ENCODE measurements at regions not wholly inside any gene's neighbourhood (a gene's known extent, or its start where the extent isn't known, plus 50 kb on each side); places are given as distances from the start of the nearest gene placed in this dataset.
A peak's percentile ranks its signal among the peaks of the same experiment; 100 is the strongest.

DNA sequence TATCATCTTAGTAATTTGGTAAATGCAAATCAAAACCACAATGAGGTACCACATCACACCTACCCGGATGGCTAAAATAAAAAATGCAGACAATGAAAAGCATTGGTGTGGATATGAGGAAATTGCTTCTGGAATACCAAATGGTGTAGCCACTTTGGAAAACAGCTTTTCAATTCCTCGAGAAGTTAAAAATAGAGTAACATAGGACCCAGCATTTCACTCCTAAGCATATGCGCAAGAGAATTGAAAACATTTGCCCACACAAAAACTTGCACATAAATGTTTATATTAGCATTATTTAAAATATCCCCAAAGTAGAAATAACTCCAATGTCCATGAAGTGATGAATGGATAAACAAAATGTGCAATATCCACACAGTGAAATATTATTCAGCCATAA lies 608.7 kb downstream of the ISL1 start:
- 94% methylated on average over 3 of the region's 3 CpGs for WGBS
- Histone ChIP-seq H3K36me3 (ENCODE audit: control insufficient read depth in 2 of 2, insufficient read depth in 2 of 2, low read length in 1 of 2) (no peaks in the 10 kb centered on the region), H3K9me3 (ENCODE audit: control insufficient read depth in 2 of 2, insufficient read depth in 1 of 2, low read length in 1 of 2) (no peaks in the 10 kb centered on the region), H3K4me3 (ENCODE audit: low read length in 2 of 2) (no peak overlapping the region), H3K4me1 (ENCODE audit: control insufficient read depth in 2 of 2, insufficient read depth in 2 of 2, low read length in 2 of 2) (no peaks in the 10 kb centered on the region), H3K27me3 (ENCODE audit: control insufficient read depth in 2 of 2, insufficient read depth in 1 of 2, low read length in 1 of 2) (no peaks in the 10 kb centered on the region), H3K27ac (ENCODE audit: low read depth in 1 of 2, low read length in 1 of 2) (no peak overlapping the region)
- no peak for DNase-seq (ENCODE audit: low read depth in 6 of 9, low spot score in 9 of 9)

DNA sequence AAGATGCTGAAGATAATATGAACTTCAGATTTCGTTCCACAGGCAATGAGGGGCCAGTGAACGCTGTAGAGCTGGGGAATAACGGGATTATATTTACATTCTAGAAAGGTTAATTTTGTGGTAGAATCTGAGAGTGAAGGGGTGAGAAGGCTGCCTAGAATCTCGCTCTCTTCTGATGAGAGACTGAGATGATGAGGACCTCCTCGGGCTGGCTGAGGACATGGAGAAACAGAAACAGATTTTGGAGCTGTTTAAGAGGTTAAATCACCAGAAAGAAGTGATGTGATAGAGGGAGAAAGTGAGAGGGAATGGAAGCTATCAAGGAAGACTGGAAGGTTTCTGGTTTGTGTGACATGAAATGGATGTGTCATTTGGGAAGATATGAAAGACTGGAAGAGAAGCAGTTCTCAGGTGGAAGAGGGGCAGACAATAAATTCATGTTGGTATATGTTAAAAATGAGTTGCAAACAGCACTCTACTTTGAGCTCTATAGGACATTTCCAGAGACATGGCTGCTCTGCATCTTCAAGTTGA lies 612.6 kb downstream of the ISL1 start:
- no peaks in the 10 kb centered on the region for H3K36me3 ChIP-seq (ENCODE audit: control insufficient read depth in 2 of 2, insufficient read depth in 2 of 2, low read length in 1 of 2)
- no peak overlapping the region for H3K4me3 ChIP-seq (ENCODE audit: low read length in 2 of 2)
- H3K9me3 ChIP-seq (ENCODE audit: control insufficient read depth in 2 of 2, insufficient read depth in 1 of 2, low read length in 1 of 2), result no peaks in the 10 kb centered on the region
- no peaks in the 10 kb centered on the region for H3K4me1 ChIP-seq (ENCODE audit: control insufficient read depth in 2 of 2, insufficient read depth in 2 of 2, low read length in 2 of 2)
- 92% methylated on average over 5 of the region's 5 CpGs for WGBS
- DNase-seq (ENCODE audit: low read depth in 6 of 9, low spot score in 9 of 9), result no peak
- no peaks in the 10 kb centered on the region for H3K27me3 ChIP-seq (ENCODE audit: control insufficient read depth in 2 of 2, insufficient read depth in 1 of 2, low read length in 1 of 2)
- H3K27ac ChIP-seq (ENCODE audit: low read depth in 1 of 2, low read length in 1 of 2), result no peak overlapping the region

DNA sequence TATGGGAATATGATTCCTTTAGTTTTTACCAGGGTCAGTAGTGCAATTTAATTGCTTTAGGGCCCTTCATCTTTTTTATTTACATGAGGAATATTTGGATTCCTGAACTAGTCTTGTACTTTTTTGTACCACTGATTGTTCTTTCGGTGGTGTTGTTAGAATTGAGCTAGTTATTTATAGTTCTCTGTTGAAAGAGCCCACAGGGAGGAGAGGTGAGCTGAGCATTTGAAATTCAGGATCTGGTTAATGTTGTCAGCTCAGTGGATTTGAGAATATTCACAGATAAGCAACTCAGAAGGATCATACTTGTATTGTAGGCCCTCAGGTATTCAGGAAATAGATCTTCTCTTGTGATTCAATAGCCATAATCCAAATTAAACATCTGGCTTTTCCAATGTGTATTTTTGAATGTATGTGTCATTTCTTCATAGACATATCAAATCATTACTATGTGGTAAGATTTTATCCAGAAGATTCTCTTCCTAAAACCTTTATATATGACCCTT lies 613.2 kb downstream of the ISL1 start:
- no peaks in the 10 kb centered on the region for H3K9me3 ChIP-seq (ENCODE audit: control insufficient read depth in 2 of 2, insufficient read depth in 1 of 2, low read length in 1 of 2)
- H3K4me1 ChIP-seq (ENCODE audit: control insufficient read depth in 2 of 2, insufficient read depth in 2 of 2, low read length in 2 of 2), result no peaks in the 10 kb centered on the region
- DNase-seq (ENCODE audit: low read depth in 6 of 9, low spot score in 9 of 9), result no peak
- no peaks in the 10 kb centered on the region for H3K36me3 ChIP-seq (ENCODE audit: control insufficient read depth in 2 of 2, insufficient read depth in 2 of 2, low read length in 1 of 2)
- 65% methylated on average over 1 of the region's 1 CpG for WGBS
- H3K4me3 ChIP-seq (ENCODE audit: low read length in 2 of 2), result no peak overlapping the region
- no peak overlapping the region for H3K27ac ChIP-seq (ENCODE audit: low read depth in 1 of 2, low read length in 1 of 2)
- H3K27me3 ChIP-seq (ENCODE audit: control insufficient read depth in 2 of 2, insufficient read depth in 1 of 2, low read length in 1 of 2), result no peaks in the 10 kb centered on the region

DNA sequence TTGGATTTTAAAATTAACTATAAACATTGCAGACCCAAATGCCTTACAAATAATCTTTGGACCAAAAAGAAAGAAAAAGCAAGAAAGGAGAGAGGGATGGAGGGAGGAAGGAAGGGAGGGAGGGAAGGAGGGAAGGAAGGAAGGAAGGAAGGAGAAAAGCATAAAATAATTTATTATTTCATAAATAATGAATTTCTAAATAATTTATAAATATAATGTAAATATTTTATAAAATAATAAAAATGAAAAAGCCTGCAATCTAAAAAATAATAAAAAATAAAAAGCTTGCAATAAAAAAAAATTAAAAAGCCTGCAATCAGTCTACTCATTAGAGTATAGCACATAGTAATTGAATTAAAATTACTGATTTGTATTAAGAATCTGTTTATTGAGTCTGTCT lies 614.3 kb downstream of the ISL1 start:
- no peak overlapping the region for H3K27ac ChIP-seq (ENCODE audit: low read depth in 1 of 2, low read length in 1 of 2)
- DNase-seq (ENCODE audit: low read depth in 6 of 9, low spot score in 9 of 9), result no peak
- no peaks in the 10 kb centered on the region for H3K27me3 ChIP-seq (ENCODE audit: control insufficient read depth in 2 of 2, insufficient read depth in 1 of 2, low read length in 1 of 2)
- H3K4me1 ChIP-seq (ENCODE audit: control insufficient read depth in 2 of 2, insufficient read depth in 2 of 2, low read length in 2 of 2), result no peaks in the 10 kb centered on the region
- H3K36me3 ChIP-seq (ENCODE audit: control insufficient read depth in 2 of 2, insufficient read depth in 2 of 2, low read length in 1 of 2), result no peaks in the 10 kb centered on the region
- H3K4me3 ChIP-seq (ENCODE audit: low read length in 2 of 2), result no peak overlapping the region
- no peaks in the 10 kb centered on the region for H3K9me3 ChIP-seq (ENCODE audit: control insufficient read depth in 2 of 2, insufficient read depth in 1 of 2, low read length in 1 of 2)

DNA sequence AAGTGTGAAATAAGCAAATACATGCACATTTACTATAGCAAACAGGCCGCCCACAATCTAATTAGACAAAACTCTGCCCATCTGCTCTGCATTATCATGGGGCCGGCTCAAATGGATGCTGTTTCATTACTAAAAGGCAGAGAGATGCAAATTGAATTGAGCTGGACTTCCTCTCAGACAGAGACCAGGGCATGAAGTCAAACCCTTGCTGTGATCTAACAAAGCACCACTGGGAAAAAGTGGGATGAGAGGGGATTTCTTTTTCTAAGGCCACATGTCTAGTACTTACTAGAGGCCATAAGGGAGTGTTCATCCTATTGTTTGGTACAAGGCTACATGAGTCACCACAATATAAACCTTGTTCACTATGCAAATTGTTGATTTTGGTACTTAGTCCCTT lies 614.7 kb downstream of the ISL1 start:
- Histone ChIP-seq H3K27ac (ENCODE audit: low read depth in 1 of 2, low read length in 1 of 2) (no peak overlapping the region), H3K36me3 (ENCODE audit: control insufficient read depth in 2 of 2, insufficient read depth in 2 of 2, low read length in 1 of 2) (no peaks in the 10 kb centered on the region), H3K9me3 (ENCODE audit: control insufficient read depth in 2 of 2, insufficient read depth in 1 of 2, low read length in 1 of 2) (no peaks in the 10 kb centered on the region), H3K27me3 (ENCODE audit: control insufficient read depth in 2 of 2, insufficient read depth in 1 of 2, low read length in 1 of 2) (no peaks in the 10 kb centered on the region), H3K4me3 (ENCODE audit: low read length in 2 of 2) (no peak overlapping the region), H3K4me1 (ENCODE audit: control insufficient read depth in 2 of 2, insufficient read depth in 2 of 2, low read length in 2 of 2) (no peaks in the 10 kb centered on the region)
- WGBS, result 96% methylated on average over 2 of the region's 2 CpGs
- DNase-seq (ENCODE audit: low read depth in 6 of 9, low spot score in 9 of 9), result no peak

DNA sequence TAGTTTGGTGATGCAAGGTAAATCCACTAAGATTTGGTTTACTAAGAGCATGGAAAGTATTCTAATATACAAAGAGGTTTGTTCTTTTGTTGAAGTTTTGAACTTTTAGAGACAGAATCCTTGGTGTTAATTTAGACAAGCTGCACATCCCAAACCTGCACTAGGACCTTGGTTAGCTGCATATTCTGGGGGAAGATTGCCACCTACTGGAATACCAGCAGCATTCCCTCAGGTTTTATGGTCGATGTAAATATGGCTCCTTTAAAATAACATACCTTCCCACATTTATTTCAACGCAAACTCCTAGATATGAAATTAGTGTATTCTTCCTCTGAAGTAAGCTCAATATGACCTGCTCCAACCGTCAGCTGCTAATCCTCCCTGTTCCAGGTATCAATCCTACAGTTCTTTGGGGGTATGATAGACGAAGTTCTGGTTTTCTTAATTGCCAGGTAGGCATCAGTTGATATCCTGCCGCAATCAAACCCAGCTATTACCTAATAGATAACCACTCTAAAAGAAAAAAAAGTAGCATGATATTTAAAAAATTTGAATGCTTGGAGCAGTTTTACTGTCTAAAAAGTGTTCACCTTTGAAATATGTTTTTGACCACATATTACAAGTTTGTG lies 624.1 kb downstream of the ISL1 start:
- Histone ChIP-seq H3K4me3 (ENCODE audit: low read length in 2 of 2) (no peak overlapping the region), H3K36me3 (ENCODE audit: control insufficient read depth in 2 of 2, insufficient read depth in 2 of 2, low read length in 1 of 2) (no peaks in the 10 kb centered on the region), H3K27me3 (ENCODE audit: control insufficient read depth in 2 of 2, insufficient read depth in 1 of 2, low read length in 1 of 2) (no peaks in the 10 kb centered on the region), H3K27ac (ENCODE audit: low read depth in 1 of 2, low read length in 1 of 2) (no peak overlapping the region), H3K4me1 (ENCODE audit: control insufficient read depth in 2 of 2, insufficient read depth in 2 of 2, low read length in 2 of 2) (no peaks in the 10 kb centered on the region), H3K9me3 (ENCODE audit: control insufficient read depth in 2 of 2, insufficient read depth in 1 of 2, low read length in 1 of 2) (no peaks in the 10 kb centered on the region)
- WGBS, result 37% methylated on average over 5 of the region's 5 CpGs
- peak in 2 of 9 donors; percentile 1 to 2 for DNase-seq (ENCODE audit: low read depth in 6 of 9, low spot score in 9 of 9)

DNA sequence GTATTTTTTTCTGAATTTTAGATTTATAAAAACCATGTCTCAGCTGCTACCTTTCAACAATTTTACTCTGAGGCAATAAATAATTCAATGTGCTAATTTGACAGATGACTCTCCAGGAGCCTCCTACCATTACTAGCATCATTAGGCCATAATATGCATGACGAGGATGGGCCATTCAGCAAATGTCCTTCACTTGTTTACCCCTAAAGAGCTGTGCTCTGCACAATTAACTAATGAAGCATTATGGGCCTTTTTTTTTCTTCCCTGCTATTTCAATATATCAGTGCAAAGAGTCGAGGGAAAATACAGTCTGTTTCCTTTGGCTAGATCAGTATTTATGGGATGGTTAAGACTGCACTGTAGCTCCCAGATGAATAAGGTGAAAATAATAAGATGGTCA lies 627.2 kb downstream of the ISL1 start:
- WGBS, result 88% methylated on average over 2 of the region's 2 CpGs
- no peaks in the 10 kb centered on the region for H3K9me3 ChIP-seq (ENCODE audit: control insufficient read depth in 2 of 2, insufficient read depth in 1 of 2, low read length in 1 of 2)
- no peaks in the 10 kb centered on the region for H3K36me3 ChIP-seq (ENCODE audit: control insufficient read depth in 2 of 2, insufficient read depth in 2 of 2, low read length in 1 of 2)
- no peak for DNase-seq (ENCODE audit: low read depth in 6 of 9, low spot score in 9 of 9)
- no peak overlapping the region for H3K27ac ChIP-seq (ENCODE audit: low read depth in 1 of 2, low read length in 1 of 2)
- no peaks in the 10 kb centered on the region for H3K27me3 ChIP-seq (ENCODE audit: control insufficient read depth in 2 of 2, insufficient read depth in 1 of 2, low read length in 1 of 2)
- no peak overlapping the region for H3K4me3 ChIP-seq (ENCODE audit: low read length in 2 of 2)
- no peaks in the 10 kb centered on the region for H3K4me1 ChIP-seq (ENCODE audit: control insufficient read depth in 2 of 2, insufficient read depth in 2 of 2, low read length in 2 of 2)

DNA sequence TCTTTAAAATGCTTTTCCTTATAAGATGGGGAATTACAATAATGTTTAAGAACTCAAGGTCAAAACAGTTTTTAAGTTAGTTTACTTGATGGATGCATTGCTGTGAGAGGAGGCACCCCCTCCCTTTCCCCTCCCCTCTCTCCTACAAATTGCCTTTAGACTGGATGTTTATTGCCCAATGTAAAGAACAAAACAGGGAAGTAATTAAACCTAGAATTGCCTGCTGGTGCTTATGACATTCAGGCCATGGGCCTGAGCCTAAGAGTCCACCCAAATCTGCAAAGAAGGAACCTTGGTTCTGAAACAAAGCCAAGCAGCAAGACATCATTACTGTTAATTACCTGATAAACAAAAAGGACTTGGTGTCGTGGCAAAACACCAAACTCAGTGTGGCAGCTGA lies 630.3 kb downstream of the ISL1 start:
- no peaks in the 10 kb centered on the region for H3K36me3 ChIP-seq (ENCODE audit: control insufficient read depth in 2 of 2, insufficient read depth in 2 of 2, low read length in 1 of 2)
- H3K9me3 ChIP-seq (ENCODE audit: control insufficient read depth in 2 of 2, insufficient read depth in 1 of 2, low read length in 1 of 2), result no peaks in the 10 kb centered on the region
- H3K4me1 ChIP-seq (ENCODE audit: control insufficient read depth in 2 of 2, insufficient read depth in 2 of 2, low read length in 2 of 2), result no peaks in the 10 kb centered on the region
- no peak overlapping the region for H3K27ac ChIP-seq (ENCODE audit: low read depth in 1 of 2, low read length in 1 of 2)
- no peak for DNase-seq (ENCODE audit: low read depth in 6 of 9, low spot score in 9 of 9)
- no peak overlapping the region for H3K4me3 ChIP-seq (ENCODE audit: low read length in 2 of 2)
- 80% methylated on average over 1 of the region's 1 CpG for WGBS
- no peaks in the 10 kb centered on the region for H3K27me3 ChIP-seq (ENCODE audit: control insufficient read depth in 2 of 2, insufficient read depth in 1 of 2, low read length in 1 of 2)

DNA sequence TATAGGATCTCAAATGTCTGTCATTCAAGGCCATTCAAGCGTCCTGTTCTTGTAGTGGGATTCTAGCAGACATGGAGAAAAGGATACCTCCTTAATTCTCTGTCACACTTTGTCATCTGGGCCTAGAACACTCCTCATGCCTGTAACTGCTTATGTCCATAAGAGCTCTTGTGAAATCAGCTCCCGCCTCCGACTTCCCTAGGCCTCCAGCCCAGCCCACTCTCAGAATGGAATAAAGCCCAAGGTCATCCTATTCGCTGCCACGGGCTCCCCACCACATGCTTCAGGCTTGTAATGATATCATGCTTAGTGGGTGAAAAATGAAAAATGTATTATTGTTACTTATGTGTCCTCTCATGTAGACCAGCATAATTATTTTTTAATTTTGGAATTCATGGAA lies 632.5 kb downstream of the ISL1 start:
- Histone ChIP-seq H3K9me3 (ENCODE audit: control insufficient read depth in 2 of 2, insufficient read depth in 1 of 2, low read length in 1 of 2) (no peaks in the 10 kb centered on the region), H3K4me3 (ENCODE audit: low read length in 2 of 2) (no peak overlapping the region), H3K4me1 (ENCODE audit: control insufficient read depth in 2 of 2, insufficient read depth in 2 of 2, low read length in 2 of 2) (no peaks in the 10 kb centered on the region), H3K27me3 (ENCODE audit: control insufficient read depth in 2 of 2, insufficient read depth in 1 of 2, low read length in 1 of 2) (no peaks in the 10 kb centered on the region), H3K27ac (ENCODE audit: low read depth in 1 of 2, low read length in 1 of 2) (no peak overlapping the region), H3K36me3 (ENCODE audit: control insufficient read depth in 2 of 2, insufficient read depth in 2 of 2, low read length in 1 of 2) (no peaks in the 10 kb centered on the region)
- no peak for DNase-seq (ENCODE audit: low read depth in 6 of 9, low spot score in 9 of 9)
- 89% methylated on average over 5 of the region's 5 CpGs for WGBS

Data from thymus (tissue), 11 donors.